ENCODE measurements at regions not wholly inside any gene's neighbourhood (a gene's known extent, or its start where the extent isn't known, plus 50 kb on each side); places are given as distances from the start of the nearest gene placed in this dataset.

GRCh38 chr16:47774661-47775060 is 313.5 kb downstream of the PHKB start:
- no peaks in the 10 kb centered on the region for H3K9me3 ChIP-seq (ENCODE audit: control insufficient read depth in 2 of 2, insufficient read depth in 1 of 2, low read depth in 1 of 2, low read length in 1 of 2)
- H3K27me3 ChIP-seq (ENCODE audit: control insufficient read depth in 3 of 3, insufficient read depth in 3 of 3, low read length in 3 of 3): no peaks in the 10 kb centered on the region
- DNase-seq (no peak), FAIRE-seq (no peak)
- H3K4me3 ChIP-seq (ENCODE audit: low read depth in 1 of 3, low read length in 3 of 3): no peak overlapping the region
- no peak overlapping the region for H3K27ac ChIP-seq (ENCODE audit: low read depth in 1 of 3, low read length in 2 of 3)
- WGBS, 3 donors: 27 to 45% (median 30%) methylated on average over 1 of the region's 1 CpG
- H3K36me3 ChIP-seq (ENCODE audit: control insufficient read depth in 3 of 3, insufficient read depth in 2 of 3, low read depth in 1 of 3, low read length in 3 of 3): no peaks in the 10 kb centered on the region
- H3K4me1 ChIP-seq (ENCODE audit: control insufficient read depth in 3 of 3, insufficient read depth in 2 of 3, low read depth in 1 of 3, low read length in 2 of 3): no peaks in the 10 kb centered on the region

GRCh38 chr16:47753659-47754058 is 292.5 kb downstream of the PHKB start:
- H3K27ac ChIP-seq (ENCODE audit: low read depth in 1 of 3, low read length in 2 of 3): no peak overlapping the region
- no peaks in the 10 kb centered on the region for H3K9me3 ChIP-seq (ENCODE audit: control insufficient read depth in 2 of 2, insufficient read depth in 1 of 2, low read depth in 1 of 2, low read length in 1 of 2)
- DNase-seq (no peak), FAIRE-seq (no peak)
- whole genome bisulfite sequencing, 3 donors: 0 to 35% (median 11%) methylated on average over 1 of the region's 1 CpG
- H3K36me3 ChIP-seq (ENCODE audit: control insufficient read depth in 3 of 3, insufficient read depth in 2 of 3, low read depth in 1 of 3, low read length in 3 of 3): no peaks in the 10 kb centered on the region
- H3K27me3 ChIP-seq (ENCODE audit: control insufficient read depth in 3 of 3, insufficient read depth in 3 of 3, low read length in 3 of 3): no peaks in the 10 kb centered on the region
- H3K4me1 ChIP-seq (ENCODE audit: control insufficient read depth in 3 of 3, insufficient read depth in 2 of 3, low read depth in 1 of 3, low read length in 2 of 3): no peaks in the 10 kb centered on the region
- no peak overlapping the region for H3K4me3 ChIP-seq (ENCODE audit: low read depth in 1 of 3, low read length in 3 of 3)

All from small intestine (tissue), 7 donors.